ENCODE measurements at regions not wholly inside any gene's neighbourhood (a gene's known extent, or its start where the extent isn't known, plus 50 kb on each side); places are given as distances from the start of the nearest gene placed in this dataset.
A peak's percentile ranks its signal among the peaks of the same experiment; 100 is the strongest.

DNA sequence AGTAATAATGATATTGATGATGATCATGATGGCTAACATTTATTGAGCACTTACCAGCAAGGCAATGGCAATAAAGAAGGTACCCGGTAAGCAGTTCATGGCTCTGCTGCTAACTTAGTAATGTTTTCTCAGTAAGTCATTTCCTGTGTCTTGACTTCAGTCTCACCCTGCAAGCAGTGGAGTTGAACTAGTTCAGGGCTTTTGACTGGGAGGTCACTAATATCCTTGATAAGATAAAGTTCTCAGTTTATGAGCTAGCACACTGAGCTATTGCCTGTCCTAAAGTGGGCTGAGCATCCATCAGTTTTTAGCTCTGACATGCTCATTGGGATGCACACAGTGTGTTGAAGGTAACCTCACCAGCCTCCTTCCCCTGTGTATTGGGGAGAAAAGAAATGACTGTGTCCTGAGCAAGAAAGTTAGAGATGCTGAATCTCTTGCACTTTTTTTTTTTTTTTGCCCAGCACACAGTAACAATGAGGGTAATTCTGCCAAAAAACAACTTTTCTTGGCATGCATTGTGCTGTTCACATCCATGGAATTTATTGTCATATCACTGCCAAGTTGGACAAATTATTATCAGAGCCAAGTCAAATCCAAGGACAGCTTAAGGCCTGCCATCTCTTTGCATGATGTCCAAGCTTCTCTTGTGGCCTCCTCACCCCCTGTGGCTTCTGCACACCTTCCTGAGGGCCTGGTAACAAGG is 55.5 kb upstream of the GADD45A start:
- no peak overlapping the region for H3K27ac Mint-ChIP-seq (ENCODE audit: low read depth, unreplicated experiment)
- H3K36me3 Mint-ChIP-seq (ENCODE audit: insufficient read depth, unreplicated experiment): peaks cover 4% of the 10 kb centered on the region
- no peak overlapping the region for H3K4me3 Mint-ChIP-seq (ENCODE audit: unreplicated experiment)
- ChIA-PET CTCF (interaction anchor here (0.5 to 1.9 kb wide), 8 partner anchors 10 to 265 kb away, joined by 3 to 13 read pairs (median 4); no protein-coding TSS in a partner anchor), POLR2A (interaction anchor here (1.0 to 3.8 kb wide), 3 partner anchors 9 to 54 kb away, joined by 4 to 18 read pairs (median 12); partner anchors contain the start of gene GADD45A)
- no peaks in the 10 kb centered on the region for H3K27me3 Mint-ChIP-seq (ENCODE audit: insufficient read depth, unreplicated experiment)
- BruUV-seq (replicated peaks): no TSS peak
- peak; percentile 71 for DNase-seq (ENCODE audit: unreplicated experiment)
- peaks cover 30% of the 10 kb centered on the region for H3K4me1 Mint-ChIP-seq (ENCODE audit: insufficient read depth, unreplicated experiment)
- intact Hi-C loops (cut with micrococcal nuclease): no loop called here
- peaks cover 16% of the 10 kb centered on the region for H3K9me3 Mint-ChIP-seq (ENCODE audit: unreplicated experiment)
- TF ChIP-seq, protein P1, sequence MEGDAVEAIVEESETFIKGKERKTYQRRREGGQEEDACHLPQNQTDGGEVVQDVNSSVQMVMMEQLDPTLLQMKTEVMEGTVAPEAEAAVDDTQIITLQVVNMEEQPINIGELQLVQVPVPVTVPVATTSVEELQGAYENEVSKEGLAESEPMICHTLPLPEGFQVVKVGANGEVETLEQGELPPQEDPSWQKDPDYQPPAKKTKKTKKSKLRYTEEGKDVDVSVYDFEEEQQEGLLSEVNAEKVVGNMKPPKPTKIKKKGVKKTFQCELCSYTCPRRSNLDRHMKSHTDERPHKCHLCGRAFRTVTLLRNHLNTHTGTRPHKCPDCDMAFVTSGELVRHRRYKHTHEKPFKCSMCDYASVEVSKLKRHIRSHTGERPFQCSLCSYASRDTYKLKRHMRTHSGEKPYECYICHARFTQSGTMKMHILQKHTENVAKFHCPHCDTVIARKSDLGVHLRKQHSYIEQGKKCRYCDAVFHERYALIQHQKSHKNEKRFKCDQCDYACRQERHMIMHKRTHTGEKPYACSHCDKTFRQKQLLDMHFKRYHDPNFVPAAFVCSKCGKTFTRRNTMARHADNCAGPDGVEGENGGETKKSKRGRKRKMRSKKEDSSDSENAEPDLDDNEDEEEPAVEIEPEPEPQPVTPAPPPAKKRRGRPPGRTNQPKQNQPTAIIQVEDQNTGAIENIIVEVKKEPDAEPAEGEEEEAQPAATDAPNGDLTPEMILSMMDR (IDR thresholded peaks at IDR 0.05; ENCODE audit: unreplicated experiment): no peak

DNA sequence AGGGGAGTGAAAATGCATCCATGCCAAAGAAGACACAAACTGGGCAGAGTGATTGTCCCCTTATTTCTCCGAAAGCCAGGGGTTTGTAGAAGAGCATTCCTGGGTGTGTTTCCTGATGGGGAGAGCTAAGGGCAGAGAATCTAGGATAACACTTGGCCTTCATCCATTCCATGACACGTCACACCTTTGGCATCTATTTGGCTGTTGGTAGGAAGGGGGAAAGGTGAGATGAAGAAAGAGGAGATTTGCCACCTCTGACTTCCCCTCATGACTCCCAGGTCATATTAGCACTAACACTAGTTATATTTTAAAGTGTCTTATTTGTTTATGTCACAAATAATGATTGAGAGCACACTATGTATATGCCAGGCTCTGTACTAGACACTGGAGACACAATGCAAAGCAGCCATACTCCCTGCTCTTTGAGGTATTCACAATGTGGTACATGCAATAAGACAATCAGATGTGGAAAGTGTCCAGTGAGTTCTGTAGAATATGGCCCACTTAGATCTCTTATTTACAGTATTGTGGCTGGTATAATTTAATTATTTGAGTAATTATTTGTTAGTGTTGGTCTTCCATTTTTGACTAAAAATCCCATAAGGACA is 54.5 kb upstream of the GADD45A start:
- TF ChIP-seq, protein P1 (IDR thresholded peaks at IDR 0.05; ENCODE audit: unreplicated experiment): no peak
- H3K4me1 Mint-ChIP-seq (ENCODE audit: insufficient read depth, unreplicated experiment): peaks cover 37% of the 10 kb centered on the region
- H3K4me3 Mint-ChIP-seq (ENCODE audit: unreplicated experiment): no peak overlapping the region
- intact Hi-C loops (cut with micrococcal nuclease): no loop called here
- BruUV-seq (replicated peaks): no TSS peak
- ChIA-PET CTCF (interaction anchor here (0.6 to 1.6 kb wide), 3 partner anchors 9 to 95 kb away, joined by 3 to 5 read pairs (median 3); no protein-coding TSS in a partner anchor), POLR2A (interaction anchor here (0.6 to 3.8 kb wide), 3 partner anchors 12 to 108 kb away, joined by 3 to 18 read pairs (median 12); partner anchors contain the start of gene GADD45A)
- H3K9me3 Mint-ChIP-seq (ENCODE audit: unreplicated experiment): peaks cover 16% of the 10 kb centered on the region
- no peak overlapping the region for H3K27ac Mint-ChIP-seq (ENCODE audit: low read depth, unreplicated experiment)
- H3K27me3 Mint-ChIP-seq (ENCODE audit: insufficient read depth, unreplicated experiment): no peaks in the 10 kb centered on the region
- DNase-seq (ENCODE audit: unreplicated experiment): peak; percentile 83
- H3K36me3 Mint-ChIP-seq (ENCODE audit: insufficient read depth, unreplicated experiment): peaks cover 4% of the 10 kb centered on the region

DNA sequence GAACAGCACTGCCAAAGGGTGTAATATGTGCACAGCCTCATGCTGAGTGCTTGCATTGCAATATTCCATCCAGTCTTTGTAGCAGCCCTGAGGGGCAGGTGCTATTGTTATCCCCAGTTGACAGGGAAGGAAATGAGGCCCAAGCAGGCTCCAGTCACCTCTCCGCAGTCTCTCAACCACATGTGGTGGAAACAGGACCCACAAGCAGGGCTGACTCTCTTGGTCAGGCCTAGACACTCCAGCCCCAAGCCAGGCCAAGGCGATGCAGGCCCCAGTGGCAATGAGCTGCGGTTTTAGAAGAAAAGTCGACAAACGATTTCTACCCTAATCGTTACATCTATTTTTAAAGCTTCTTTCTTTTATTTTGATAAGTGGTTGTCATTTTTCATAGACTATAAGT is 52.6 kb upstream of the GADD45A start:
- H3K27me3 Mint-ChIP-seq (ENCODE audit: insufficient read depth, unreplicated experiment): no peaks in the 10 kb centered on the region
- no peak overlapping the region for H3K27ac Mint-ChIP-seq (ENCODE audit: low read depth, unreplicated experiment)
- peaks cover 29% of the 10 kb centered on the region for H3K4me1 Mint-ChIP-seq (ENCODE audit: insufficient read depth, unreplicated experiment)
- DNase-seq (ENCODE audit: unreplicated experiment): no peak
- H3K36me3 Mint-ChIP-seq (ENCODE audit: insufficient read depth, unreplicated experiment): peaks cover 4% of the 10 kb centered on the region
- BruUV-seq (replicated peaks): no TSS peak
- POLR2A ChIA-PET: interaction anchor here (0.7 to 3.8 kb wide), 4 partner anchors 12 to 62 kb away, joined by 3 to 18 read pairs (median 3); partner anchors contain the start of gene GADD45A
- CTCF ChIA-PET: interaction anchor here (0.6 to 2.6 kb wide), 2 partner anchors 71 to 204 kb away, joined by 3 to 12 read pairs; no protein-coding TSS in a partner anchor
- H3K9me3 Mint-ChIP-seq (ENCODE audit: unreplicated experiment): peaks cover 8% of the 10 kb centered on the region
- TF ChIP-seq, protein P1 (IDR thresholded peaks at IDR 0.05; ENCODE audit: unreplicated experiment): no peak
- H3K4me3 Mint-ChIP-seq (ENCODE audit: unreplicated experiment): no peak overlapping the region
- intact Hi-C loops (cut with micrococcal nuclease): no loop called here

All from MCF 10A (cell line).